ENCODE measurements at regions not wholly inside any gene's neighbourhood (a gene's known extent, or its start where the extent isn't known, plus 50 kb on each side); places are given as distances from the start of the nearest gene placed in this dataset.
A peak's percentile ranks its signal among the peaks of the same experiment; 100 is the strongest.

- peak; percentile 94 for DNase-seq
Observed at GRCh38 chr7:18420748-18421147, 74.8 kb upstream of the HDAC9 start.

GRCh38 chr7:18421297-18422002, 74.1 kb upstream of the HDAC9 start:
- DNase-seq, result peak; percentile 96

GRCh38 chr7:18425227-18425626, 70.3 kb upstream of the HDAC9 start:
- DNase-seq, result peak; percentile 36

- DNase-seq, result peak; percentile 37
Observed at GRCh38 chr7:18425838-18426445, 69.6 kb upstream of the HDAC9 start.

GRCh38 chr7:18426564-18427226, 68.9 kb upstream of the HDAC9 start:
- peak; percentile 49 for DNase-seq

- DNase-seq, result no peak
Observed at GRCh38 chr7:18429547-18429946, 66.0 kb upstream of the HDAC9 start.

- no peak for DNase-seq
Observed at GRCh38 chr7:18430810-18431209, 64.7 kb upstream of the HDAC9 start.

- no peak for DNase-seq
Observed at GRCh38 chr7:18434171-18434570, 61.4 kb upstream of the HDAC9 start.

GRCh38 chr7:18437101-18437500, 58.4 kb upstream of the HDAC9 start:
- DNase-seq, result peak; percentile 28

- DNase-seq, result no peak
Observed at GRCh38 chr7:18440934-18441333, 54.6 kb upstream of the HDAC9 start.

GRCh38 chr7:18444826-18445225, 50.7 kb upstream of the HDAC9 start:
- no peak for DNase-seq

GRCh38 chr7:18445483-18445882, 50.1 kb upstream of the HDAC9 start:
- DNase-seq, result peak; percentile 37
